SK-N-SH (cell line): ENCODE measurements at regions not wholly inside any gene's neighbourhood (a gene's known extent, or its start where the extent isn't known, plus 50 kb on each side); places are given as distances from the start of the nearest gene placed in this dataset.

Experiments used
- CTCF ChIA-PET: fragments of 300-600, 350-600 bp; formaldehyde crosslinking; extraction: SDS; loops from one replicate; lab custom pipeline; 2021; lab: Yijun Ruan, JAX
- POLR2A ChIA-PET: fragments of 350-600 bp; sonication (Branson Sonifier 250); formaldehyde crosslinking; extraction: SDS; loops from one replicate; lab custom pipeline; 2020; ENCODE audit warnings: antibody characterized with exemption, inconsistent platforms; lab: Yijun Ruan, JAX
- DNase-seq: peaks from one replicate; pipeline ENCODE4 v3.0.0; 2012
- H2AFZ ChIP-seq: fragments of 200-600 bp; sonication (generic); 2 replicates; pipeline ENCODE4 v1.8.1; 2016; ENCODE audit warnings: antibody characterized with exemption, mild to moderate bottlenecking, low read depth
- H3F3A ChIP-seq: fragments of 200-600 bp; sonication (generic); replicated peaks from 2 replicates; pipeline ENCODE3; 2016; ENCODE audit warnings: antibody characterized with exemption, mild to moderate bottlenecking; ENCODE audit not compliant: insufficient read depth
- H3K27ac ChIP-seq, 2 experiments: fragments of 200-500 bp in 1 of 2; fragments of 200-600 bp in 1 of 2; sonication (Bioruptor generic) in 1 of 2; sonication (generic), shearing (Covaris generic) in 1 of 2; 2 replicates each; pipeline versions ENCODE4 v1.5.1 to v1.6.1; 2014 to 2016; ENCODE audit warnings: low read depth in 2 of 2, inconsistent platforms in 1 of 2, low read length in 1 of 2, mild to moderate bottlenecking in 1 of 2, mixed read lengths in 1 of 2
- H3K27me3 ChIP-seq: fragments of 200-600 bp; sonication (generic), shearing (Covaris generic); 2 replicates; pipeline ENCODE4 v1.6.1; 2016; ENCODE audit warnings: mixed run types; ENCODE audit not compliant: insufficient read depth
- H3K36me3 ChIP-seq, 2 experiments: fragments of 200-500 bp in 1 of 2; fragments of 200-600 bp in 1 of 2; sonication (Bioruptor generic) in 1 of 2; sonication (generic) in 1 of 2; replicated peaks in 1 of 2; 2 replicates each; pipeline versions ENCODE3 to v1.5.1; 2014 to 2016; ENCODE audit warnings: low read length in 1 of 2, mild to moderate bottlenecking in 1 of 2; ENCODE audit not compliant: insufficient read depth in 2 of 2, control insufficient read depth in 1 of 2
- H3K4me1 ChIP-seq, 2 experiments: fragments of 200-500 bp in 1 of 2; fragments of 200-600 bp in 1 of 2; sonication (Bioruptor generic) in 1 of 2; sonication (generic), shearing (Covaris generic) in 1 of 2; 2 replicates each; pipeline versions ENCODE4 v1.5.1 to v1.6.1; 2014 to 2016; ENCODE audit warnings: low read depth in 1 of 2, low read length in 1 of 2, mixed run types in 1 of 2; ENCODE audit not compliant: insufficient read depth in 2 of 2, control insufficient read depth in 1 of 2
- H3K4me2 ChIP-seq: fragments of 200-600 bp; sonication (generic), shearing (Covaris generic); 2 replicates; pipeline ENCODE4 v1.6.1; 2017; ENCODE audit warnings: mixed run types
- H3K4me3 ChIP-seq, 2 experiments: fragments of 200-500 bp in 1 of 2; fragments of 200-600 bp in 1 of 2; sonication (Bioruptor generic) in 1 of 2; sonication (generic), shearing (Covaris generic) in 1 of 2; 2 replicates each; pipeline versions ENCODE4 v1.5.1 to v1.8.1; 2014 to 2016; ENCODE audit warnings: low read depth in 2 of 2, inconsistent platforms in 1 of 2, low read length in 1 of 2, mild to moderate bottlenecking in 1 of 2, mixed read lengths in 1 of 2, moderate library complexity in 1 of 2
- H3K79me2 ChIP-seq: fragments of 200-600 bp; sonication (generic); 2 replicates; pipeline ENCODE4 v1.8.1; 2017; ENCODE audit warnings: mild to moderate bottlenecking; ENCODE audit not compliant: insufficient read depth
- H3K9ac ChIP-seq: fragments of 200-600 bp; sonication (generic); 2 replicates; pipeline ENCODE4 v1.6.1; 2017; ENCODE audit warnings: mixed run types
- H3K9me2 ChIP-seq: fragments of 200-600 bp; sonication (generic); 2 replicates; pipeline ENCODE4 v1.6.1; 2017; ENCODE audit warnings: mixed run types
- H3K9me3 ChIP-seq: fragments of 200-600 bp; sonication (generic); 2 replicates; pipeline ENCODE4 v1.6.1; 2017; ENCODE audit warnings: mixed run types, mild to moderate bottlenecking, moderate library complexity
- H4K20me1 ChIP-seq: fragments of 200-600 bp; sonication (generic); 2 replicates; pipeline ENCODE4 v1.6.1; 2017; ENCODE audit warnings: mild to moderate bottlenecking, mixed run types; ENCODE audit not compliant: insufficient read depth
- CHD2 ChIP-seq: fragments of 150-350 bp; IDR thresholded peaks from 2 replicates; pipeline ENCODE4 v1.6.1; 2018; ENCODE audit warnings: low read length; ENCODE audit not compliant: partially characterized antibody
- ELF1 ChIP-seq: IDR thresholded peaks from 2 replicates; pipeline ENCODE4 v1.4.0; 2012
- FOXJ3 ChIP-seq: sonication (generic); formaldehyde crosslinking; IDR thresholded peaks from 2 replicates; pipeline ENCODE4 v1.5.1; 2020; ENCODE audit warnings: mild to moderate bottlenecking, missing genetic modification reagents
- GABPA ChIP-seq: IDR thresholded peaks from 2 replicates; pipeline ENCODE4 v1.4.0; 2012; ENCODE audit warnings: low read depth, mild to moderate bottlenecking
- IRF3 ChIP-seq: fragments of 150-350 bp; IDR thresholded peaks from 2 replicates; pipeline ENCODE4 v1.6.1; 2016; ENCODE audit warnings: mild to moderate bottlenecking, low read depth, low read length
- MXI1 ChIP-seq: IDR thresholded peaks from 2 replicates; pipeline ENCODE4 v1.6.1; 2012; ENCODE audit warnings: mild to moderate bottlenecking, low read depth, low read length, improper control_type of control experiment
- PBX3 ChIP-seq: IDR thresholded peaks from 2 replicates; pipeline ENCODE4; 2012
- USF2 ChIP-seq: fragments of 150-350 bp; IDR thresholded peaks from 2 replicates; pipeline ENCODE4 v1.6.1; 2017; ENCODE audit warnings: antibody characterized with exemption, low read length, low read depth, borderline replicate concordance
- ZBTB33 ChIP-seq: IDR thresholded peaks from 2 replicates; pipeline ENCODE4 v1.4.0; 2012; ENCODE audit warnings: low read depth, borderline replicate concordance
- WGBS: methylation state at CpG from one replicate; pipeline ENCODE4 v1.1.6; 2017; ENCODE audit warnings: low lambda C conversion rate; 5-methylcytosine and 5-hydroxymethylcytosine counted together

GRCh38 chr14:55758796-55759195 is 178.8 kb downstream of the KTN1 start:
- POLR2A ChIA-PET: interaction anchor here (0.5 kb wide), 1 partner anchor 44 kb away, joined by 3 read pairs; no protein-coding TSS in a partner anchor
- CTCF ChIA-PET: no interaction called here
- TF ChIP-seq FOXJ3 (CRISPR knock-in tag) (no peak), PBX3 (no peak), ELF1 (no peak), CHD2 (no peak), USF2 (no peak), GABPA (no peak), IRF3 (no peak)
- Histone ChIP-seq H3F3A (no peaks in the 10 kb centered on the region), H2AFZ (no peak overlapping the region), H3K4me3 (no peak overlapping the region), H3K79me2 (no peaks in the 10 kb centered on the region), H3K27ac (no peak overlapping the region), H3K36me3 (no peaks in the 10 kb centered on the region), H3K9me2 (no peaks in the 10 kb centered on the region), H3K9me3 (no peaks in the 10 kb centered on the region), H3K4me1 (no peaks in the 10 kb centered on the region; a peak in 1 of 4 replicates), H3K4me2 (no peak overlapping the region), H4K20me1 (no peaks in the 10 kb centered on the region), H3K9ac (no peak overlapping the region), H3K27me3 (peaks cover 5% of the 10 kb centered on the region; the same call in 1 of the 2 replicates)
- DNase-seq: no peak
- WGBS: 22% methylated on average over 1 of the region's 1 CpG

- CTCF ChIA-PET: interaction anchor here (0.6 to 1.0 kb wide), 3 partner anchors 8 to 332 kb away, joined by 3 read pairs; no protein-coding TSS in a partner anchor
Measured at GRCh38 chr14:55760789-55761566, 181.0 kb downstream of the KTN1 start.

More at GRCh38 chr14:55760789-55761566, 181.0 kb downstream of the KTN1 start:
- DNase-seq: no peak
- POLR2A ChIA-PET: no interaction called here
- Histone ChIP-seq H3K9ac (no peak overlapping the region), H3K4me3 (no peak overlapping the region), H3K4me2 (no peak overlapping the region), H3K9me3 (no peaks in the 10 kb centered on the region), H3F3A (no peaks in the 10 kb centered on the region), H3K27me3 (peaks cover 10% of the 10 kb centered on the region; the same call in 1 of the 2 replicates), H3K36me3 (no peaks in the 10 kb centered on the region), H3K4me1 (no peaks in the 10 kb centered on the region; a peak in 1 of 4 replicates), H4K20me1 (no peaks in the 10 kb centered on the region), H3K9me2 (no peaks in the 10 kb centered on the region), H3K27ac (no peak overlapping the region), H3K79me2 (no peaks in the 10 kb centered on the region), H2AFZ (no peak overlapping the region)
- 57% methylated on average over 14 of the region's 14 CpGs for WGBS
- TF ChIP-seq USF2 (no peak), ZBTB33 (no peak), MXI1 (no peak)
